GM18507 (cell line): ENCODE measurements at regions not wholly inside any gene's neighbourhood (a gene's known extent, or its start where the extent isn't known, plus 50 kb on each side); places are given as distances from the start of the nearest gene placed in this dataset.
A peak's percentile ranks its signal among the peaks of the same experiment; 100 is the strongest.
"Not testable (repeated sequence)": the region's sequence is repeated elsewhere in the genome, so short reads cannot be mapped to it uniquely, and the experiment has no call there.

Source experiments
- DNase-seq: peaks from one replicate; pipeline ENCODE4 v3.0.0; 2011; ENCODE audit warnings: low read depth; ENCODE audit not compliant: insufficient read length; ENCODE audit errors: extremely low spot score
- FAIRE-seq: peaks from 2 replicates; lab custom pipeline; 2011; peaks lifted over from hg19 to GRCh38; lab: Jason Lieb, UNC

- FAIRE-seq (no peak), DNase-seq (no peak)
Measured at GRCh38 chr11:103700622-103701021, 335.8 kb upstream of the DDI1 start.

DNA sequence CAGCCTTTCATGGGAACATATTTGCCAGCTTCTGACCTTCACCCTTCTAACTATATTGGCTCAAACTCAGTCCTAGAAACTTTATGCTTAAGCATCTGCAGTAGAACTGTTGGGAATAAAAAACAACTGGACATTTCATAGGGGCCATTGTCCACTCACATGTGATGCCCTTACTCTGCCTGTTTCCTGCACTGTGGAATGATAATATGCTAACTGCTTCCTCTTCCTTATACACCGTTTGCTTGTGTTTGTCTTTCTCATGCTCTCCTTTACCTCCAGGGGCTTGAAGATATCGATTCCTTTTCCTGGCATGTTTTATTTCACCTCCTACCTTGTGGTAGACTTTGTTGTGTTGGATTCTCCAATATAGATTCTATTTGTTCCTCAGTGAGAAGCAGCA is 333.0 kb upstream of the DDI1 start:
- DNase-seq, result no peak

GRCh38 chr11:103703954-103704353 is 332.5 kb upstream of the DDI1 start:
- FAIRE-seq, result no peak
- DNase-seq, result no peak

More for the DNA sequence above, 333.0 kb upstream of the DDI1 start:
- no peak for FAIRE-seq

DNA sequence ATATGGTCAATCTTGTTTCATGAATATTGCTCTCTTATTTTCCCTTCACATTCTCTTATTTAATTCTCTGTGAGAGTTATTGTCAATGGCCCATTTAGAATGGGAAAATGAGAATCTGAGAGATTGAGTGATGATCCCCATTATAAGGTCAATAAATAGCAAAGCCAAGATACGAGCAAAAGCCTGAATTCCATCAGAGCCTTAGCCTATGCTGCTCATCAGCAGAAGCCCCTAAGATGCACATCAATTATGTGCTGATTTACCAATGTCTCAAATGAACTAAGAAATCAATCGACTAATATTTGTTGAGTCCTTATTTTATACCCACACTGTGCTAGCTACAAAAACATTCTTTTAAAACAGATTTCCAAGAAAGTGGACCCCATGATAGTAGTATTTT is 330.8 kb upstream of the DDI1 start:
- FAIRE-seq (no peak), DNase-seq (no peak)

DNA sequence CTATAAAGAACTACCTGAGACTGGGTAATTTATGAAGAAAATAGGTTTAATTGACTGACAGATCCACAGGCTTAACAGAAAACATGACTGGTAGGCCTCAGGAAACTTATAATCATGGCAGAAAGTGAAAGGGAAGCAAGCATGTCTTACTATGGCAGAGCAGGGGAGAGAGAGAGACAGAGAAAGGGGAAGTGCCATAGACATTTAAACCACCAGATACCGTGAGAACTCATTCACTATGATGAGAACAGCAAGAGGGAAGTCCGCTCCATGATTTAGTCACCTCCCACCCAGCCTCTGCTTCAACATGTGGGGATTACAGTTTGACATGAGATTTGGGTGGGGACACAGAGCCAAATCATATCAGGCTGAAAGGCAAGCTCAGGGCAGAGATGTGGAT is 327.1 kb upstream of the DDI1 start:
- FAIRE-seq, result no peak
- DNase-seq, result no peak

- no peak for FAIRE-seq
- DNase-seq, result no peak
Measured at GRCh38 chr11:103714246-103714645, 322.2 kb upstream of the DDI1 start.

DNA sequence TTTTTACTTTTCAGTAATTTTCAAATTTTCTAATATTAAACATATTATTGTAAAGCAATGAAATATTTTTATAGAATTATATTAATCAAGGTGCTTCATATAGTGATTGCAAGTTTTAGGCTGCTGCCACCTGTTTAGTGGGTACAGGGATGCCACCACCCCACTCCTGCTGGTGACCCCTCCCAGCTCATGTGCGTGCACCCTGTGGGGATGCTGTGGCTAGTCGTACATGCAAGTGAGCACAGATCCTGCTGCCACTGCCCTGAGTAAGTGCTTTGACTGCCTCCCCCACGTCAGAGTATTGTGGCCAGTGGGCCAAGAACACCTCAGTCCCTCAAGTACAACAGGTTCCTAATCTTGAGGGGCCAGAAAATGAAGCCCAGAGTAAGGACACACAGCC is 320.1 kb upstream of the DDI1 start:
- DNase-seq (no peak), FAIRE-seq (no peak)

- FAIRE-seq, result no peak
- no peak for DNase-seq
Measured at GRCh38 chr11:103727262-103727661, 309.2 kb upstream of the DDI1 start.

DNA sequence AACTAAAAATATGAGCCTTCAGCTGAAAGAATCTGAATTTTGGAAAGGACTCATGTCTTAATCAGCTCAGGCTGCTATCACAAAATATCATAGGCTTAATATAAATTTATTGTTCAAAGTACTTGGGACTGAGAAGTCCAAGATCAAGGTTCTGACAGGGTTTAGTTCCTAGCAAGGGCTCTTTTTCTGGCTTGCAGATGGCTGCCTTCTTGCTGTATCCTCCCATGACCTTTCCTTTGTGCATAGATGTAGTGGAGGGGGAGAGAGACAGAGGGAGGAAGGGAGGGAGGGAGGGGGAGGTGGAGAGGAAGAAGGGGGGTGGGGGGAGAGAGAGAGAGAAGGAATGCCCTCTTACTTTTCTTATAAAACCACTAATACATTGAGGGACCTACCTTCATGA is 306.8 kb upstream of the DDI1 start:
- no peak for DNase-seq
- no peak for FAIRE-seq

DNA sequence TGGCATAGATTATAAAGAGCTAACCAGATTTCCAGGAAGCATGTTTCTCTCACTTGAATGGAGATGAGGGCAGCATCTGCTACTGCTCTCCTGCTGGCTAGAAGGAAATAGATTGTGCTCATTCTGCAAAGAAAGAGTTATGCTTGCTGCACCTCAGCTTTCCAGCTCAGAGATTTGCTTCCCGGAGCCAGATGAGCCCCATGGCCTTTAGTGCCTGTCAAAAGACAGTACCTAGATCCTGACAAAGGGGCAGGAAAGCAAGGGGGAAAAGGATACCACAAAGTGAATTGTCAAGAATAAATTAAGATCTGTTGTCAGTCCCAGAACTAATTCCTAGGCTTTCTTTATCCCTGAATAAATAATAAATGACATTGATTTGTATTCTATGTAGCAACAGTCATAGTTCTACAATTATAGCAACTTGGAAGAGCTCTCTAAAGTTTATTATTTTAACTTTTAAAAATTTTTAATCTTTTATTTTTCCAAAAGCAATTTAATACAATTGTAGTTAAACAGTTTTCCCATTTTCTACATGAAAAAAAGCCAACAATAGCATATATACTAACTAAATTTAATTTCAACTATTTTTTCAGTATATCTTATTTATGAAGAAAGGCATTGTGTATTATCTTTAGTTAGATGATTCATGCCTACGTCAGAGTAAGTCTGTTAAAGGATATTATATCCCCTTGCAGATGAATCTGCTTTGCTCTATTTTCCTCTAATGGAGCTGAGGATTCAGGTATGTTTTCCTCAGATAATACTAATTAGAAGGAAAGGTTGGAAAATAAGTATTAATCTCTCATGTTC is 306.1 kb upstream of the DDI1 start:
- DNase-seq (no peak), FAIRE-seq (no peak)

GRCh38 chr11:103731670-103732069 is 304.8 kb upstream of the DDI1 start:
- DNase-seq, result no peak

GRCh38 chr11:103733889-103734288 is 302.6 kb upstream of the DDI1 start:
- FAIRE-seq, result no peak
- DNase-seq, result no peak

More at GRCh38 chr11:103731670-103732069, 304.8 kb upstream of the DDI1 start:
- no peak for FAIRE-seq

- DNase-seq, result no peak
- no peak for FAIRE-seq
Measured at GRCh38 chr11:103735497-103736032, 300.9 kb upstream of the DDI1 start.

- DNase-seq, result no peak
- no peak for FAIRE-seq
Measured at GRCh38 chr11:103736315-103737036, 300.0 kb upstream of the DDI1 start.

DNA sequence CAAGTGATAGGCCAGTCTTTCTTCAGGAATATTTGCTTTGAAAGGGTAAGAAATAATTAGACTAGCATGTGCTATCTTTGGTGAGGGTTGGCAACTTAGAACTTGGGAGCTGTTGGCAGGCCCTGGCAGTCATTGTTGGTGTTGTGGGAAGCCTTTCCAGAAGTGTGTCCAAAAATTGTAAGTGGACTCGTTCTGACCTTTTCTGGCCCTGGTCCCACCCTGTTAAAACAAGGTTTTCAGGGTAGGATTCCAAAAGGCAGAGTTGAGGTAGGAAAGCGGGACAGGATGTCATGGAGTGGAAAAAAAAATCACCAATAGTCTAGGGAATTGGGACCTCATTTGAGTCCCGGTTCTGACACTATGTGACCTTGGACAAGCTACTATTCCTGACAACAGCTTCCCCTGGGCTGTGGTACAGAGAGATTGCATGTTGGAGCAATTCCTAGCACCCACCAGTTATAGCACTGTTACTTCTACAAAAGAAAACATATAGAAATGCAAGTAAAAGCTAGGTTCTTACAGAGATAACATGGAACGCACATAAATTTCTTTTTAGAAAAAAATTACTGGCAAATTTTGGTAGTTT is 299.3 kb upstream of the DDI1 start:
- FAIRE-seq, result no peak
- no peak for DNase-seq

DNA sequence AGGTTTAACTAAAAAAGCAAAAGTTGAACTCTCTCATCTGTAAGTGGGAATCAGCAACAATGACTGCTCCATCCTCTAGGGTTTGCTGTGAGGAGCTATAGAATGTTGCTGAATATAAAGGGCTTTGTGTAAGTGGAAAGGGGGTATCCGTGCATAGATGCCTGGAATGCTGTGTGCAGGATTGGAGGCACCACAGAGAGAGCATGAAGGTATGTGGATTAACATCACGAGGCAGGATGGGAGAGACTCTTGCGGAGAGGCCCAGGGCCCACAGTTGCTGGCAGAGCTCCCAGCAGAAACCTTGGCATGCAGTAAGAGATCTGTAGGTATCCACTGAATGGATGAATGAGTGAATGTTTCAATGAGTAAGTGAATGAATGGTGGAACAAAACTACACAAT is 298.7 kb upstream of the DDI1 start:
- no peak for FAIRE-seq

GRCh38 chr11:103739074-103739796 is 297.2 kb upstream of the DDI1 start:
- not testable (repeated sequence) for FAIRE-seq, DNase-seq

More for the DNA sequence above, 298.7 kb upstream of the DDI1 start:
- DNase-seq, result no peak

DNA sequence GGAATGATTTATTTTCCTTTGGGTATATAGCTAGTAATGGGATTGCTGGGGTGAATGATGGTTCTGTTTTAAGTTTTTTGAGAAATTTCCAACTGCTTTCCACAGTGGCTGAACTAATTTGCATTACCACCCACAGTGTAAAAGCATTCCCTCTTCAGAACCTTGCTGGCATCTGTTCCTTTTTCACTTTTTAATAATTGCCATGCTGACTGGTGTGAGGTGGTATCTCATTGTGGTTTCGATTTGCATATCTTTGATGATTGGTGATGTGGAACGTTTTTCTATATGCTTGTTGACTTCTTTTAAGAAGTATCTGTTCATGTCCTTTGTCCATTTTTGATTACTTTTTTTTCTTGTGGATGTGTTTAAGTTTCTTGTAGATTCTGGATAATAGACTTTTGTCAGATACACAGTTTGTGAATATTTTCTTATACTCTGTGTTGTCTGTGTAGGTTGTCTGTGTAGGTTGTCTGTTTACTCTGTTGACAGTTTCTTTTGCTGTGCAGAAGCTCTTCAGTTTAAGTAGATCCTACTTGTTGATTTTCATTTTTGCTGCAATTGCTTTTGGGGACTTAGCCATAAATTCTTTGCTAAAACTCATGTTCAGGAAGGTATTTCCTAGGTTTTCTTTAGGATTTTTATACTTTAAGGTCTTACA is 291.8 kb upstream of the DDI1 start:
- FAIRE-seq (peak; percentile 64), DNase-seq (no peak)

GRCh38 chr11:103749158-103749557 is 287.3 kb upstream of the DDI1 start:
- no peak for FAIRE-seq
- DNase-seq, result no peak
